PFSK-1 (cell line): ENCODE measurements at regions not wholly inside any gene's neighbourhood (a gene's known extent, or its start where the extent isn't known, plus 50 kb on each side); places are given as distances from the start of the nearest gene placed in this dataset.

ENCODE experiments used
- FOXP2 ChIP-seq: optimal IDR thresholded peaks from 2 replicates; pipeline ENCODE3; 2011; ENCODE audit warnings: borderline replicate concordance, control low read depth, inconsistent platforms; ENCODE audit not compliant: insufficient read depth; ENCODE audit errors: extremely low read length, extremely low read depth
- POLR2AphosphoS5 ChIP-seq: IDR thresholded peaks from 2 replicates; pipeline ENCODE4 v1.6.1; 2012; ENCODE audit warnings: low read depth, mild to moderate bottlenecking, control low read depth, low read length, moderate library complexity
- SIN3A ChIP-seq: IDR thresholded peaks from 2 replicates; pipeline ENCODE4 v1.6.1; 2012; ENCODE audit warnings: mild to moderate bottlenecking, low read length, moderate library complexity, borderline replicate concordance; ENCODE audit not compliant: insufficient read depth
- TAF1 ChIP-seq: IDR thresholded peaks from 2 replicates; pipeline ENCODE4 v1.6.1; 2012; ENCODE audit warnings: low read length, control low read depth, borderline replicate concordance; ENCODE audit not compliant: insufficient read depth
- TF ChIP-seq, protein P1 (sequence below), 2 experiments: IDR thresholded peaks; 2 replicates each; pipeline versions ENCODE4 v1.6.1 to v1.8.0; 2011 to 2012; ENCODE audit warnings: low read depth in 2 of 2, low read length in 2 of 2, control low read depth in 1 of 2, inconsistent platforms in 1 of 2, mild to moderate bottlenecking in 1 of 2, moderate library complexity in 1 of 2; ENCODE audit not compliant: insufficient read depth in 1 of 2

DNA sequence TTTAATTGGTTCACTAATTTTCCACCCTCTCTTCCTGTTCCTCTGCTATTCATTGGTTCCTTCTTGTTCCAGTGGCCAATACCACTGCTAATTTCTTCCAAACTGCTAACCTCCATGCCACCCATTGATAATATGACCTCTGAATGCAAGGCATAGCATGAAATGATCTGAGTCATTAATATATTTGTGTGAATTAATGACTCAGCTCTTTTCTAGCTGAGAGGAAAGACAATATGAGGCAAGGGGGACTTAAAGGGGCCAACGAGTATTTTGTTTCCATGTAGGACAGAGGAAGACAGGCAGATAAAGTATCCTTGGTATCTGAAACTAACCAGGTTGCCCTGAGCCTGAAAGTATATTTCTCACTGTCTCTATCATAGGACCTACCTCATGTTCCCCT is 154.3 kb upstream of the BRINP1 start:
- TF ChIP-seq, protein P1, sequence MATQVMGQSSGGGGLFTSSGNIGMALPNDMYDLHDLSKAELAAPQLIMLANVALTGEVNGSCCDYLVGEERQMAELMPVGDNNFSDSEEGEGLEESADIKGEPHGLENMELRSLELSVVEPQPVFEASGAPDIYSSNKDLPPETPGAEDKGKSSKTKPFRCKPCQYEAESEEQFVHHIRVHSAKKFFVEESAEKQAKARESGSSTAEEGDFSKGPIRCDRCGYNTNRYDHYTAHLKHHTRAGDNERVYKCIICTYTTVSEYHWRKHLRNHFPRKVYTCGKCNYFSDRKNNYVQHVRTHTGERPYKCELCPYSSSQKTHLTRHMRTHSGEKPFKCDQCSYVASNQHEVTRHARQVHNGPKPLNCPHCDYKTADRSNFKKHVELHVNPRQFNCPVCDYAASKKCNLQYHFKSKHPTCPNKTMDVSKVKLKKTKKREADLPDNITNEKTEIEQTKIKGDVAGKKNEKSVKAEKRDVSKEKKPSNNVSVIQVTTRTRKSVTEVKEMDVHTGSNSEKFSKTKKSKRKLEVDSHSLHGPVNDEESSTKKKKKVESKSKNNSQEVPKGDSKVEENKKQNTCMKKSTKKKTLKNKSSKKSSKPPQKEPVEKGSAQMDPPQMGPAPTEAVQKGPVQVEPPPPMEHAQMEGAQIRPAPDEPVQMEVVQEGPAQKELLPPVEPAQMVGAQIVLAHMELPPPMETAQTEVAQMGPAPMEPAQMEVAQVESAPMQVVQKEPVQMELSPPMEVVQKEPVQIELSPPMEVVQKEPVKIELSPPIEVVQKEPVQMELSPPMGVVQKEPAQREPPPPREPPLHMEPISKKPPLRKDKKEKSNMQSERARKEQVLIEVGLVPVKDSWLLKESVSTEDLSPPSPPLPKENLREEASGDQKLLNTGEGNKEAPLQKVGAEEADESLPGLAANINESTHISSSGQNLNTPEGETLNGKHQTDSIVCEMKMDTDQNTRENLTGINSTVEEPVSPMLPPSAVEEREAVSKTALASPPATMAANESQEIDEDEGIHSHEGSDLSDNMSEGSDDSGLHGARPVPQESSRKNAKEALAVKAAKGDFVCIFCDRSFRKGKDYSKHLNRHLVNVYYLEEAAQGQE (IDR thresholded peaks at IDR 0.05; ENCODE audit: insufficient read depth in 1 of 2, low read depth in 2 of 2, low read length in 2 of 2), result no peak
- TF ChIP-seq FOXP2 (no peak), TAF1 (no peak), POLR2AphosphoS5 (no peak), SIN3A (no peak)

DNA sequence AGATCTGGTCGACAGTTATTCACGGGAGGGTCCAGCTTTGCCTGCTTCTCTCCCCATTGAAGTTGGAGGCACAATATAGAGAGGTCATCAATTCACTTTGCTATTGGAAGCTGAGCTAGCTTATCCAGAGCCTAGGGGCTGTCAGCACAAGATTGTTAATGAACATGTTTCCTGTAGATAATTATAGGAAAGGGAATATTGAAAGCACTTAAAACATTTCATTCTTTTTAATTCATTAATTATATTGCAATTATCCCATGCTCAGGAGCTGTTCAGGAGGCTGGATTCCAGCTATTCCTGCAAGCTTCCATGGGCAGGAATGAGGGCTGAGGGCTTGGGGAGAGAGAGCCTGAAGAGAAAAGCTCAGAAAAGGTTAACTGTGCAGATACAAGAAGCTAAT is 153.1 kb upstream of the BRINP1 start:
- TF ChIP-seq SIN3A, result no peak
- TF ChIP-seq FOXP2, result no peak
- TF ChIP-seq TAF1, result no peak
- TF ChIP-seq, protein P1 (IDR thresholded peaks at IDR 0.05; ENCODE audit: insufficient read depth in 1 of 2, low read depth in 2 of 2, low read length in 2 of 2), result no peak
- TF ChIP-seq POLR2AphosphoS5, result no peak

DNA sequence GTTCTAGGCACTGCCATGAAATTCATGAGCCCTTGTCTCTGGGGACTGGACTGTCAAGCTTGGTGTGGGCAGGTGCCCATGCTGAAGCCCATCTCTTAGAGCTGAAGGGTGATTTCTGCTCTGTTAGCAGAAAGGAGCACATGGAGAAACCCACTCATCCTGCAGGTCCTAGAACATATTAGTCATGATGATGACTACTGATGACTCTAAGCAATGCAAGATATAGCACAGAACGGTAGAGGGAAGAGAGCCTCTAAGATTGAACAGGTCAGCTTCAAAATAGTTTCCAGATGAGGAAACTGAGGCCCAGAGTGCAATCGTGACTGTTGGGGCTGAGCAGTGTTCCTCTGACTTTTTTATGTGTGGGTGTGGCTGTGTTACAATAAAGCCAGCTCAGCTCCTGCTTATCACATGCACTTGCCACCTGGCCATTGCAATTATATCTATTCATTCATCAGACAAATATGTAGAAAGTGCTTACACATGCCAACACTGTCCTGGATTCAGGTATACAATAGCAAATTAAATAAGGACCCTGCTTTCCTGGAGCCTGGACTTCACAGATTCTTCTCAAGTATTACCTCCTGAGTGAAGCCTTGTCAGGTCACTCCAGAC is 140.2 kb upstream of the BRINP1 start:
- TF ChIP-seq POLR2AphosphoS5 (no peak), SIN3A (no peak), FOXP2 (no peak), TAF1 (no peak)
- TF ChIP-seq, protein P1 (IDR thresholded peaks at IDR 0.05; ENCODE audit: insufficient read depth in 1 of 2, low read depth in 2 of 2, low read length in 2 of 2), result no peak

DNA sequence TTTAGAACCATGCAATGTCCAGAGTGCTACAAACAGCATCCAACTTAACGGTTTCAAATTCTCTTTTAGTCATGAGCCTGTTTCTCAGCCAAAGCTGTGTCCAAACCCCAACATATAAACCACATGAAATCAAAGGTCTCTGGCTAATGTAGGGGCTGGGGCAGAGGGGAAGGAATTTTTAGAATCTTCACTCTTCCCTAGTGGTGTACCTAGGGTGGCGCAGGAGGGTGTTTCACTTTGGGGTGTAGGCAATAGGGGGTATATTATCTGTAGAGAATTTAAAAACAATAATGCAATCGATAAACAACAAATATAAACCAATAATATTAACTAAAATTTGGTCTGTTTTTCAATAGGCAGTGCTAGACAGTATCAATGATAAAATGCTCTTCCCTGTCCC is 132.1 kb upstream of the BRINP1 start:
- no peak for TF ChIP-seq FOXP2
- TF ChIP-seq, protein P1 (IDR thresholded peaks at IDR 0.05; ENCODE audit: insufficient read depth in 1 of 2, low read depth in 2 of 2, low read length in 2 of 2), result no peak
- TF ChIP-seq SIN3A, result no peak
- TF ChIP-seq POLR2AphosphoS5, result no peak
- no peak for TF ChIP-seq TAF1

DNA sequence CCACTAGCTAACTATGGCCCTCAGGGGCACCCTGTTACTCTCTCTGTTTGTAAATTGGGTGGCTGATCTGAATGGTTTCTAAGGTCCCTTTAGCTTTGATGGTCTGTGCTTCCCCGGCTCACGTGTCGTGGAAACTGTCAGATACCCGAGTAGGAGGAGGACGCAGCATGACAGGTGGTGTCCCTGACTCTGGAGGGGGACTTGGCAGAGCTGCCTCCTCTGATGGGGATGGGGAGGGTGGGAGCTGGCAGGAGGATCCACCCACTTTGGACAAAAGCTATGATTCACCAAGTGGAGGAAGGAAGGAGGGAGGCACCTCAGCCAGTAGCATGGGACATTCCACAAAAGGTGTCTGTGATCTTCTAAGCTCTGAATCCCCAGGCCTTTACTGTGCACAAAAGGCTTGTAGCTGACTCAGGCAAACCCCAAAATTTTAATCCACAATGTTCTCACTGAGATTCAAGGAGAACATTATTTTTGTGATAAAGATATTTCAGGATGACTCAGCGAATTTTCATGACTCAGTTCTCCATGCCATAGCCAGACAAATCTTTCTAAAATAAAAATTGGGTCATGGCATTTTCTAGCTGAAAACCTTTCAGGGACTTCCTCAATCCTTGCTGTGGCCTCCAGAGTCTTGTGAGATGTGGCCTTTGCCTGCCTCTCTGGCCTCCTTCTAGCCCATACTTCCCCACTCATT is 131.0 kb upstream of the BRINP1 start:
- TF ChIP-seq FOXP2, result no peak
- no peak for TF ChIP-seq TAF1
- TF ChIP-seq, protein P1 (IDR thresholded peaks at IDR 0.05; ENCODE audit: insufficient read depth in 1 of 2, low read depth in 2 of 2, low read length in 2 of 2), result no peak
- TF ChIP-seq SIN3A, result no peak
- TF ChIP-seq POLR2AphosphoS5, result no peak
